Fibroblast of peridontal ligament (primary cell): ENCODE measurements at regions not wholly inside any gene's neighbourhood (a gene's known extent, or its start where the extent isn't known, plus 50 kb on each side); places are given as distances from the start of the nearest gene placed in this dataset.
A peak's percentile ranks its signal among the peaks of the same experiment; 100 is the strongest.

Experiments
- DNase-seq: peaks from one replicate; pipeline ENCODE4 v3.0.0-alpha.2; 2010; ENCODE audit errors: extremely low read depth

- DNase-seq: no peak
These were observed 159.1 kb downstream of the RASSF9 start for GRCh38 chr12:85676816-85677749.

GRCh38 chr12:85679296-85679695 lies 156.9 kb downstream of the RASSF9 start:
- no peak for DNase-seq

- no peak for DNase-seq
These were observed 155.3 kb downstream of the RASSF9 start for GRCh38 chr12:85680881-85681280.

- no peak for DNase-seq
These were observed 154.9 kb downstream of the RASSF9 start for GRCh38 chr12:85681333-85681732.

GRCh38 chr12:85683051-85683450 lies 153.2 kb downstream of the RASSF9 start:
- no peak for DNase-seq

- DNase-seq: no peak
These were observed 147.4 kb downstream of the RASSF9 start for GRCh38 chr12:85688837-85689236.

- no peak for DNase-seq
These were observed 146.1 kb downstream of the RASSF9 start for GRCh38 chr12:85690146-85690545.

- no peak for DNase-seq
These were observed 143.0 kb downstream of the RASSF9 start for GRCh38 chr12:85693093-85693665.

GRCh38 chr12:85695097-85695715 lies 141.0 kb downstream of the RASSF9 start:
- DNase-seq: no peak

GRCh38 chr12:85697003-85697402 lies 139.2 kb downstream of the RASSF9 start:
- DNase-seq: no peak

GRCh38 chr12:85698937-85699336 lies 137.3 kb downstream of the RASSF9 start:
- no peak for DNase-seq

- no peak for DNase-seq
These were observed 127.4 kb downstream of the RASSF9 start for GRCh38 chr12:85708775-85709174.

- no peak for DNase-seq
These were observed 124.3 kb downstream of the RASSF9 start for GRCh38 chr12:85711735-85712390.

- DNase-seq: peak; percentile 69
These were observed 122.8 kb downstream of the RASSF9 start for GRCh38 chr12:85713373-85713772.

GRCh38 chr12:85714425-85714824 lies 121.8 kb downstream of the RASSF9 start:
- DNase-seq: no peak

GRCh38 chr12:85720308-85721033 lies 115.7 kb downstream of the RASSF9 start:
- no peak for DNase-seq

GRCh38 chr12:85725991-85726390 lies 110.2 kb downstream of the RASSF9 start:
- DNase-seq: peak; percentile 25

- peak; percentile 48 for DNase-seq
These were observed 102.9 kb downstream of the RASSF9 start for GRCh38 chr12:85733221-85733840.

GRCh38 chr12:85733984-85734383 lies 102.2 kb downstream of the RASSF9 start:
- peak; percentile 44 for DNase-seq

- peak; percentile 69 for DNase-seq
These were observed 96.0 kb downstream of the RASSF9 start for GRCh38 chr12:85740186-85740585.

- DNase-seq: peak; percentile 40
These were observed 95.2 kb downstream of the RASSF9 start for GRCh38 chr12:85741046-85741445.
